DMS 273 (cell line): ENCODE measurements at regions not wholly inside any gene's neighbourhood (a gene's known extent, or its start where the extent isn't known, plus 50 kb on each side); places are given as distances from the start of the nearest gene placed in this dataset.
A peak's percentile ranks its signal among the peaks of the same experiment; 100 is the strongest.
"Not testable (repeated sequence)": the region's sequence is repeated elsewhere in the genome, so short reads cannot be mapped to it uniquely, and the experiment has no call there.

ENCODE experiments used
- DNase-seq: peaks from one replicate; lab custom pipeline; 2025; ENCODE audit not compliant: unreplicated experiment; lab: John Stamatoyannopoulos, UW

DNA sequence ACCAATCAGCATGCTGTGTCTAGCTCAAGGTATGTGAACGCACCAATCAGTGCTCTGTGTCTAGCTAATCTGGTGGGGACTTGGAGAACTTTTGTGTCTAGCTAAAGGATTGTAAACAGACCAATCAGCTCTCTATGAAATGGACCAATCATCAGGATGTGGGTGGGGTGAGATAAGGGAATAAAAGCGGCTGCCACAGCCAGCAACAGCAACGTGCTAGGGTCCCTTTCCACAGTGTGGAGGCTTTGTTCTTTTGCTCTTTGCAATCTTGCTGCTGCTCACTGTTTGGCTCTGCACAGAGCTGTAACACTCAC, 1353.9 kb upstream of the CDH18 start:
- peak; percentile 40 for DNase-seq

DNA sequence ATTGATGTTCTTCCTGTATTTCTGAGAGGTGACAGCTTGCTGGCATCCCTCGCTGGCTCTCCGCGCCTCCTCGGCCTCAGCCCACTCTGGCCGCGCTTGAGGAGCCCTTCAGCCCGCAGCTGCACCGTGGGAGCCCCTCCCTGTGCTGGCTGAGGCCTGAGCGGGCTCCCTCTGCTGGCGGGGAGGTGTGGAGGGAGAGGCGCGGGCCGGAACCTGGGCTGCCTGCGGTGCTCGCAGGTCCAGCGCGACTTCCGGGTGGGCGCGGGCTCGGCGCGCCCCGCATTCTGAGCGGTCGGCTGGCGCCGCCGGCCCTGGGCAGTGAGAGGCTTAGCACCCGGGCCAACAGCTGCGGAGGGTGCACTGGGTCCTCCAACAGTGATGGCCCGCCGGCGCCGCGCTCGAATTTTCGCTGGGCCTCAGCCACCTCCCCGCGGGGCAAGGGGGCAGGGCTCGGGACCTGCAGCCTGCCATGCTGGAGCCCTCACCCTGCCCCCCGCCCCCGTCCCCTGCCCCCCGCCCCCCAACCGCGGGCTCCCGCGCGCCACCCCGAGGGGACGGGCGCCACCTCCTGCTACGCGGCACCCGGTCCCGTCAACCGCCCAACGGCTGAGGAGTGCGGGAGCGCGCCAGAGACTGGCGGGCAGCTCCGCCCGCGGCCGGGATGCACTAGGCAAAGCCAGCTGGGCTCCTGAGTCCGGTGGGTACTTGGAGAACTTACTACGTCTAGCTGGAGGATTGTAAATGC, 1353.4 kb upstream of the CDH18 start:
- DNase-seq, result peak; percentile 48

DNA sequence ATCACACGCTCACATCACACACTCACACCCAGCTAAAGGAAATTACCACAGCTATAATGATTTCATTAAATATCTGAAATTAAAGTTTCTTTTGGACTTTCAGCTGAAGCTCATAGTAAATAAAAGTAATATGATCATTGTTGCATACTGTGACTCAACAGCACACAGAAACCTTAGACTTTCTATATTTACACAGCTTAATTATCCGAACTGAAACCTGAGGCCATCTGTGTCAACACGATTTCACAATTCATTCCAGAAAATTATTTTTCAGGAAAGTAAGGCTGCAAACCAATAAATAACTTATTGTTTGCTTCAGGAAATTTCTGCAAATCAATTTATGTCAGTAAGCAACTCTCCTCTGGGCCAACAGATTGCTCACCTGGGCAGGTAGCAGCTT, 1352.2 kb upstream of the CDH18 start:
- peak; percentile 17 for DNase-seq

DNA sequence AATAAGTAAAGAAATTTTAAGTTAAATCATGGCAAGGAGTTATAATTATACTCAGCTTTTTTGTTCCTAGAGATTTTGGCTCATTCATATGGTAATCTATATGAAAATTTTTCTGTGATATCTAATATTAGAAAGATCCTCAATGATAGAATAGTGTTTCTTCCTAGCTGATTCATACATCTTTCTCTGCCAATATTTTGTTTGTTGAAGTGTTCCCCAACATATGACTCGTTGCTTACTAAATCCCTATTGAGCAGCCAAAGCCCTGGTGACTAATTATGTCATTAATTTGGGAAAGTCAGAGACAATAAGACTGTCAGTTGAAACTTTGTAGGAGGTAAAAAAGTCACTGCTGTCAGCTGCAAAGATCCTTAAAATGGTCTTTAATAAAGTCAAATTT, 1348.5 kb upstream of the CDH18 start:
- not testable (repeated sequence) for DNase-seq

DNA sequence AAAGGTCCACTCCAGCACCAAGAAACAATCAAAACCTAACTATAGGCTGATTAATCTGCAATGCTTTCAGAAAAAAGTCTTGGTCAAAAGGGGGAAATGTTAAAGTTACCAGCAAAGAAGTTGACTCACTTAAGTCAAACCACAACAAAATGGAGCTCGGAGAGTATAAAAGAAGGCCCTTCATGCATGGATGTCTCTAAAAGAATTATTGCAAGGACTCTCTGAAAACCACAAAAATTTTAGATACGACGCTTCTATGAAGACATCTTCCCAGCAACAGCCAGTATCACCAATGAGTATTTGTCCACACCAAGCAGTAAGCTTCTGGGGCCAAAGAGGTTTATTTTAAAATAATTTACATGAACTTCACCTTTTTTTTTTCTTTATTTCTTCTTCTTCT, 1327.4 kb upstream of the CDH18 start:
- DNase-seq, result not testable (repeated sequence)

DNA sequence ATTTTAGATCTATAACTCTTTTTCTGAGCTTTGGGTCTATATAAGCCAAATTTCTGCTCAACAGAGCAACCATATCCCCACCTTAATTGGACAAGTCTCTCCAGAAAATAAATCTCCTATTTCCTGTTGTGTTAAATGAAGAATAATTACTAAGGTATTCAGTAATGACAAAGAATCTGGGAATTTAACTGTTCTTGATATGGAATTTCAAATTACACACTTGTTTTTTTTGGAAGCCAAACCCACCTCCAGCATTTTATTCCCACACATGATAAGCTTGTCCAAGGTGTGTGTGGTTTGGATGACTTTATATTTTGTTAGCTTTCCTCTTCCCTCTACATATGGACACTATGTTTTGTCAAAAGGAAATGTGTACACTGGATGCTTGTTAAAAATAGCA, 1313.2 kb upstream of the CDH18 start:
- DNase-seq, result not testable (repeated sequence)

DNA sequence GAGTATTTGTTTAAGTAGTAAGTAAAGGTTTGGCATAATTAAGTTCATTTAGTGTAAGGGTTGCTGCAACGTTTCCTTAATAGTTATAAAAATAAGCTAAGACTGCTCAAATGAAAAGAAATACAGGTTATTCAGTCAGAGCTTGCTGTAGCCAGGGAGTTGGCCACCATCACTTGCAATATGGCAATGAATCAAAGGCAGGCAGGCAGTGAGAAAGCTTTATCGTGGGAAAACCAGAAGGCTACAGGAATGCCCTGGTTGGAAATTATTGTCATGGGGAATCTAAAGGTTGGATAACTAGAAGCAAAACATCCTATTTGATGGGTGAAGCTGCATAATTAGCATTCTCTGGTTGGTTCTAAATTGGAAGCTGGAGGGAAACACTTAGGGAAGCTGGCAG, 1286.4 kb upstream of the CDH18 start:
- not testable (repeated sequence) for DNase-seq

DNA sequence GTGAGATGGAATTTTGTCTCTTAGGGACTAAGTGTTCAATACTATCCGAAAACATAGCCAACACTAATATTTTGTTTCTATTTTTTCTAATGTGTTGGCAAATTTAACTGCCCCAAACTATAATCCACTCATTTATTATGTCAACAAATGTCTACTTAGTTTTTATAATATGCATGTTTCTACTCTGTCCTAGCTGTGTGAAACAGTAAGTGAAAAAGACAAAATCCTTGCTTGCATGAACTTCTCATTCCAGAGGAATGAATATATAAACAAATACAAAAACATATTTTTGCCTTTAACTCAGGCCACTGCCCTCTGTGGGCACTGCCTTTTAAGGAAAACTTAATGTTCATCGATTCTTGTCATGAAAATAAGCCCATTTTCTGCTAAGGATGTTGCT, 1275.4 kb upstream of the CDH18 start:
- no peak for DNase-seq

DNA sequence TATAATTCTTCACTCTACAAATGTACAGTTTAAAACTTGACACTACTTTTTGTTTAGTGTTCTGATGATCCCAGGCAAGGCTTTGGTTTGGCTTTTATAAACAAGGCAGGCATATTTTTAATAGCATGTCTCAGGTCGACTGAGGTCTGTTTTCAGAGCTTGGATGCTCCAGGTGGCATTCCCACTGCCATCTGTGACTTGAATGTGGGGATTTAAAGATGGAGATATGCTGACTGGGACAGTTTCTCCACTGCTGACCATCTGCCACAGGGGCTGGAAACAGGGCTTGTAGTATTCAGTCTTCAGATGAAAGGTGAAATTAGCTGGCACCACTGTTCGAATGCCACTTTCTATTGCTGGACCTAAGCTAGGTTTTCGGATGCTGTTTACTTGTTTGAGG, 1266.2 kb upstream of the CDH18 start:
- peak; percentile 93 for DNase-seq

DNA sequence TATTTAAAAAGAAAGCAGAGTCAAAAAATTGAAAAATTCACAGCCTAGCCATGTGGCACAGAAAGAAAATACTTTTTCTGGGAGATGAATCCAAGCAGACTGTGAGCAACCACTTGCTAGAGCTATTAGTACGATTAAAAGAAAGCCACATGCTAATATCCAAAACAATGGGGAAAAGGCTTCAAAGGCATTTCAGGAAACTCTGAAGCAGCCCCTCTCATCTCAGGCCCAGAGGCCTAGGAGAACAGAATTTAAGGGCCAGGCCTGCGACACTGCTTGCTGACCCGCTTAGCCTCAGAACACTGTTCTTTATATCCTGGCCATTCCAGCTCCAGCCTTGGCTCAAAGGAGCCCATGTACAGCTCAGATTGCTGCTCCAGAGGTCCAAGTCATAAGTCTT, 1257.0 kb upstream of the CDH18 start:
- no peak for DNase-seq

DNA sequence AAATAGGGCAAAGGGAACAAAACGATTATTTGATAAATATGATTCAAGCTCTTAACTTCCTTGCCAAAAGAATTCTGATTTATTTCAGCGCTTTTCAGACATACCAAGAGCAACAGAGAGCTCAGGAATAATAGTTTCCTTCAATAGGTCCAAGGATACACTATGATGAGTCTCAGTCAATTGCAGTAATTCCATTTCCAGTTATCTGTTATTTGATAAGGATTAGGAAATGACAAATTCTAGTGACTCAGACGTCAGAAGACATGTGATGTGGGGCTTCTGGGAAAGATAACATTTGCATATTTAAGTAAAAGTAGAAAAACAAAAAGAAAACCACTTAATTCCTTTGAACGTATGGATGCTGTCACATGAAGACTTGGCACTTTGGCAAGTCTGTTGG, 1250.8 kb upstream of the CDH18 start:
- no peak for DNase-seq

DNA sequence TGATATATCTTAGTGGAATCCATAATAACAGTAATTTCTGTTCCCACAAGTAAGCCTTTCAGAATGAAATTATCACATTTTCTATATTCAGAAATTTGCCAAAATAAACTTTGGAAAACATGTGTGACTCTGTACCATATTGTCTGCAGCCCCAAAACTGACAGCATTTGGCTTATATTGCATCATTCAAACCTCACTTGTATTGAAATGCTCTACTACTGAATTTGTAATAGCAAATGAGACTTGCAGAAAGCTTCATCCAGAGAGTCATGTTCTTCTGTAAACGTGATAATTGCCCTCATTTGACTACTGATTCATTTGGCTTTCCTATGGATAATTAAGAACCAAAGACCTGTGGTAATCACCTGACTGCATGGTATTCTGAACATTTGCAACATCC, 1249.5 kb upstream of the CDH18 start:
- DNase-seq, result peak; percentile 19

DNA sequence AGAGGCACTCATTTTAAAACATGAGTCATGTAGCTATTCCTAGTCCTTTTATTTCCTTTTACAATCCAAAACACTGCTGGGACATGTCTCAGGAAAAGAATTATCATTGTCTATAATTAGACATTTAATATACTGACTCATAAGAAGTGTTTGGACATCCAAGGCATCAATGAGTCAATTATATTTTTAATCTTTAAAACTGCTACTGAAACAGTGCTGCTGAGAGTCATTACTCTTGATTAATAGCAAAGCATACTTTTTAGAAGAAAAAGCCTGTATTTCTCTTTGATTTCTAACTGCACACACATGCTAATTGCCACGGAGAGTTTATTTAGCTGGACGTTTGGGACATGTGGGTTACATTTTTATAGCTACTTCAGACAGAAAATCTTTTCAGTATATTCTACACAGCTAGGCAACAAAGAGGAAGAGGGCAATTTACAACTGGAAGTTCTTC, 1249.0 kb upstream of the CDH18 start:
- DNase-seq, result peak; percentile 23

DNA sequence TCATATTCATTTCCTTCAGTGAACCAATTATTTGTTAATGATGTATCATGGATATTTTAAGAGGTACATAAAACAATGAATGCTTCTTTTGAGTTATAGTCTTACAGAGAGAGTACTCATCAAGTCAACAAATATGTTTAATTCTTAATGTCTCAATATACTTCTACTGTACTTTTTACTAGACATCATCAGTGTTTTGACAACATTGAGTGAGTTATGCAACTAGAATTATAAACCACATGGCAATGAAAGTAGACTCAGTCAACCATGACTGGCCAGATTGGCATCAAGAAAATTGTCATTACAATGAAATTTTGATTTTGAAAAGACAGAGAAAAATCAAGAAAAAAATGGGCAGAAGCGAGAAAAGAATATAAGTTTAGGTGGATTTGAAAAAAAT, 1248.1 kb upstream of the CDH18 start:
- no peak for DNase-seq

DNA sequence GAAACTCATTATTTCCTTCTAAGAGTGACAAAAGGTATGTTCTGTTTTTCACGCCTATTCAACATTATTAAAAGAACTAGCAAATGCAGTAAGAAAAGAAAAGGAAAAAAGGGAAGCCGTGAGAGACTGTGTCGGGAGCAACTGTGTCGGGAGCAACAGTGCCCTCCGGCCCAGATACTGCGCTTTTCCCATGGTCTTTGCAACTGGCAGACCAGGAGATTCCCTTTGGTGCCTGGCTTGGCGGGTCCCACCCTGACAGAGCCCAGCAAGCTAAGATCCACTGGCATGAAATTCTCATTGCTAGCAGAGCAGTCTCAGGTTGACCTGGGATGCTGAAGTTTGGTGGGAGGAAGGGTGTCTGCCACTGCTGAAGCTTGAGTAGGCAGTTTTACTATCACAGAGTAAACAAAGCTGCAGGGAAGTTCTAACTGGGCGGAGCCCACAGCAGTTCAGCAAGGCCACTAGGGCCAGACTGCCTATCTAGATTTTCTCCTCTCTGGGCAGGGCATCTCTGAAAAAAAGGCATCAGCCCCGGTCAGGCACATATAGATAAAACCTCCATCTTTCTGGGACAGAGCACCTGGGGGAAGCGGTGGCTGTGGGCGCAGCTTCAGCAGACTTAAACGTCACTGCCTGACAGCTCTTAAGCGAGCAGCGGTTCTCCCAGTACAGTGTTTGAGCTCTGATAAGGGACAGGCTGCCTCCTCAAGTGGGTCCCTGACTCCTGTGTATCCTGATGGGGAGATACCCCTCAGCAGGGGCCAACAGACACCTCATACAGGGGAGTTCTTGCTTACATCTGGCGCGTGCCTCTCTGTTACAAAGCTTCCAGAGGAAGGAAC, 1237.4 kb upstream of the CDH18 start:
- no peak for DNase-seq

DNA sequence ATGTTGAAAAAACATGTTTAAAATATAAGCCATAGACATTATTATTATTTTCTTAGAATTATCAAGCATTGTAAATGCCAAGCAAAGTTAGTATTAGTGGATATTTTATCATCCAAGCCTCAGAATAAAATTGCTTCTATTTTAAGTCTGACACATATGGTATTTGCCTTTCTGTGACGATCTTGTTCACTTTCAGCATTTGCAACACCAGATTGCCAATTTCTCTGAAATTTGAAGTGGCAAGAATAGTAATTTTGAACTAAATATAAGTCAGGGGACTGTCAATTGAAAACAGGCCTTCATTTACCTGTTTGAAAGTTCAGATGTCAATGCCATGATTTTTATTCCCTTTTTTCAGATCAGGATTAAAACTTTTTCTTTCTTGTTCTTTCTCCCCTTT, 1233.6 kb upstream of the CDH18 start:
- DNase-seq, result no peak

DNA sequence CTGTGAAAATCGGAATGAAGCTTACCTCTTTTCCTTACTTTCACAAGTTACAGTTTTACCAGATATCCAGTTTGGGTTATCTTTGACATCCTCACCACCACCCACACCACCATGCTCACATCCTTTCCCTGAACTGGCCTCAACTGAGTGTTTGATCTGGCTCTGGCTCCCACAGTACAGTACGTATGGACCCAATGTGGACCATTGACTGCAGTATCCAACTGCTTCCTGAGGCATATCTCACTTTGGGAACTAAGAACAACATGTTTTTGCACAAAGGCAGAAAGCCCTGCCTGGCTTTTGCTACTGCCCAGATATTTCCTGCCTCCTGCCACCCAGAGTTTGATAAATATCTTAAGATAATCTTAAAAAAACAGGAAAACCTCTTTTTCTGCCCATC, 1232.0 kb upstream of the CDH18 start:
- no peak for DNase-seq

DNA sequence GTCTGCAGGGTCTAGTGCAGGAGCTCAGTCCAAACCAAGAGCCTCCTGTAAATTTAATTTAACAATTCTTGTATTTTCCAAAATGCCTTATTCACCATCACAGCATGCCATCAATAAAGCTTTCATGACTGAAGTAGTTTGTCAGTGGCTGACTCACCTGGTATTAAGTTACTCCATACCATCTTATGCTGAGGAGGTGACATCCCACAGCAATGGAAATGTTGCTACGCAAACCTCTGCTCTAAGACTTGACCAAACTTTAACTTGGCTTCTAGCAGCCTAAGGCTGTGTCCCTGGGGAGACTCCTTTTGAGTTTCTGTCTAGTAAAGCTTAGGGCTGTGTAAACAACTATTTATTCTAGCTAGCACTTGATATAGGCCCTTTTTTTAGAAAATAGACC, 1231.3 kb upstream of the CDH18 start:
- DNase-seq, result no peak

DNA sequence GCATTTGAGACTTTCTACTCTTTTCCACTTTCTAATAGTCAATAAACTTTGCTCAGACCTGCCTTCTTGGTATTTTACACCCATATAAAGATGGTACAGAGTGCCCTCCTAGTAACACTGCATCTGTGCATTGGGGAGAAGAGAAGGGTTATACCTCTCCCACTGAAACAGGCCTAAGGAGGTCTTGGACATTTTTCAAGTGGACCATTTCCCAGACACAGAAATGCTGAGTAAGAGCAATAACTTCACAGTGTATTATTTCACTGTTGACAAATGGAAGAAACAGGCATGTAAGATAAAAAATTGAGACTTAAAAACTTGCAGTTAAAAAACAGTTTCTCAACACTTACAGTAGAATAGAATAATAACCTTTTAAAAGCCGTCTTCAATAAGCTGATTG, 1224.0 kb upstream of the CDH18 start:
- DNase-seq, result no peak

DNA sequence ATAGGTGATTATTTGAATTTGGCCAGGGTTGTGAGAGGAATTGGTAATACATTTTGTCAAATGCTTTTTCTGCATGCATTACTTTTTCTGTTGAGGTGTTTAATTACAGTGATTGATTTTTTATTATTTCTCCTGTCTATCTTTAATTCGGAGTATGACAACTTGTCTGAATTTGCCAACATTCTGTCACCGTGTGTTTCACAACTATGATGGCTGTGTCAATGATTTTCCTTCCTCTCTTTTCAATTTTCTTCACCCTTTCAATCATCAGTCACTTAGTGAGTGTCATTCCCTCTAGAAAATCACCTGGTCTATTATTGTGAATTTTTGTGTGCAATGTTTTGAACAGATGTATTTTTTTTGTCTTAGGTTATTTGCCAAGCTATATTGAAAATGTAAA, 1221.4 kb upstream of the CDH18 start:
- DNase-seq, result no peak

DNA sequence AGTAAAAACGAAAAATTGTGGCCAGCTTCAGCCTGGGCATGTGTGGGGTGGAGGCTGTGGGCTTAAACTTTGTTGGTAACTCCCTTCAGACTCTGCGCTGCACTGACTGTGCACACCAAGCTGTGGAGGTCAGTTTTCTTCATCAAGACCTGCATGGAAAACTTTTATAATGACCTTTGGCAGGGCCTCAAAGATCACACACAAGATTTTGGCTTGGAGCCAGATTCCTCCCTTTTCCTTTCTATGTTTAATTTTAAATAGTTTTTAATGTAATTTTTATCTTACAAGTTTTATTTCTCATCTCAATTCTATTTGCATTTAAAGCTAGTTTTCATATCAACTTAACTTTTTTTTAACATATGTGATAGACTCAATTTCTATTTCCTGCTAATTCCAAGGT, 1211.1 kb upstream of the CDH18 start:
- peak; percentile 24 for DNase-seq

DNA sequence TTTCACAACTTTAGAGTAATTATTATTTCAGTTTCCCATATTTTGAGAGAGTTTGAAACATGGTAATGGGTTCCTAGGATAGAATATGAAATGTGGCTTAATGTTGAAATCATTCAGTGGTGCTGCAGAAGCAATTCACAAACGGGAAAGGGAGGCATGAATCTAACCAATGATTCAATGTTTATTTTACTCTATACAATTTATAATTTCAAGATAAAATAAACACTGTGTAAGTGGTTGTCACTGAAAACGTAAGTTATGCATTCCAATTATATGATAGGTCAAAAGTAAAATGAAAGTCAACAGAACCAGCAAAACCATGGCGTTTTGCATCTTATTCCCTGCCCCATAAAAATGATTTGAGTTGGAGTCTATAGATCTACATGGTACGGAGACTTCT, 1207.1 kb upstream of the CDH18 start:
- no peak for DNase-seq

DNA sequence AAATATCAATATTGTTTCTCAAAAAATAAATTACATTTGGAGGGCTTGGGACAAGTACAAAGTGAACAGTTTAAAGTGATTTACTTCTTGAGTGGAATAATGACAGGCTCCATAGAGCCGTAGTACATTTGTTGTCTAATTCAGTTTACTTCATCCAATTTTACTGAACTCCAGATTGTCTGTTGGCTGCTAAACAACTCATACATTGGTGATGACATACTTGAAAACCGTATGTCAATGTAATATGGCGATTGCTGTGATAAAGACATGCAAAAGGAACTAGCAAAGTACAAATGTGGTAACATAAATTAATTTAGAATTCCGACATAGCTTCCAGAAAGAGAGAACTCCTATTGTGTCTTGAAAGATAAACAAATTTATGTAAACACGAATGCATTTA, 1197.5 kb upstream of the CDH18 start:
- no peak for DNase-seq
